Activated CD4-positive, alpha-beta T cell treated with anti-CD3 and anti-CD28 coated beads, Interleukin-2, amount 10 ng/mL, durations not matched to agents 7 days and 5 days (primary cell): ENCODE measurements at regions not wholly inside any gene's neighbourhood (a gene's known extent, or its start where the extent isn't known, plus 50 kb on each side); places are given as distances from the start of the nearest gene placed in this dataset.
"Not testable (repeated sequence)": the region's sequence is repeated elsewhere in the genome, so short reads cannot be mapped to it uniquely, and the experiment has no call there.

Experiments
- CTCF ChIA-PET: fragments of 350-600 bp; sonication (Branson Sonifier 250); formaldehyde crosslinking; loops from one replicate; lab custom pipeline; 2021; ENCODE audit warnings: antibody characterized with exemption; lab: Charles Lee
- POLR2A ChIA-PET: fragments of 350-600 bp; sonication (Branson Sonifier 250); formaldehyde crosslinking; loops from one replicate; lab custom pipeline; 2021; ENCODE audit warnings: antibody characterized with exemption; lab: Charles Lee
- DNase-seq: peaks from one replicate; pipeline ENCODE4 v3.0.0-alpha.2; 2020
- H3K27ac Mint-ChIP-seq: one replicate; pipeline ENCODE4 v1.8.0; 2021; ENCODE audit warnings: mild to moderate bottlenecking, moderate library complexity, mixed read lengths
- H3K27me3 Mint-ChIP-seq: one replicate; pipeline ENCODE4 v1.8.0; 2021; ENCODE audit warnings: mixed read lengths
- H3K36me3 Mint-ChIP-seq: one replicate; pipeline ENCODE4 v1.8.0; 2021; ENCODE audit warnings: low read depth, mixed read lengths
- H3K4me1 Mint-ChIP-seq: one replicate; pipeline ENCODE4 v1.8.0; 2021; ENCODE audit warnings: mixed read lengths
- H3K4me3 Mint-ChIP-seq: one replicate; pipeline ENCODE4 v1.8.0; 2021; ENCODE audit warnings: mild to moderate bottlenecking, moderate library complexity, mixed read lengths
- H3K9me3 Mint-ChIP-seq: one replicate; pipeline ENCODE4 v1.8.0; 2021; ENCODE audit warnings: mixed read lengths

- Mint-ChIP-seq H3K27me3 (no peaks in the 10 kb centered on the region), H3K9me3 (no peaks in the 10 kb centered on the region), H3K36me3 (no peaks in the 10 kb centered on the region), H3K4me3 (no peak overlapping the region), H3K27ac (no peak overlapping the region), H3K4me1 (no peaks in the 10 kb centered on the region)
- ChIA-PET POLR2A (no interaction called here), CTCF (no interaction called here)
- DNase-seq = no peak
These were observed 399.5 kb downstream of the RMST start for GRCh38 chr12:97862072-97862471.

DNA sequence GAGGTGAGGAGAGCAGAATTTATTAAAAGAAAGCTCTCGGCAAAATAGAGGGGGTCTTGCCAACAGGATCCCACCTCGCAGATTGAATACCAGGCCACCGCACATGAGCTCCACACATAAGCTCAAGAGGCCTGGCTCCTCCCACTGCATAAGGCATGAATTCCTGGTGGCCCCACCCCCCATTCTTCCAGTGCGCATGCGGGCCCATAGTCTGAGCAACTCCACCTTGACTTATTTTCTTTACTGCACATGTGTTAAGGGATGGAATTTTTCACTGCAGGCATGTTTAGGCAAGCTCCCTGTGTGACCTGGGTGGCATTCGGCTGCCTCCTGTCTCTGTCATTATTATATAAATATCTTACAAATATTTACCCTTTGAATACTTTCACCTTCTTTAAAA, 412.5 kb downstream of the RMST start:
- H3K4me3 Mint-ChIP-seq = no peak overlapping the region
- no peak overlapping the region for H3K27ac Mint-ChIP-seq
- DNase-seq = no peak
- ChIA-PET POLR2A (no interaction called here), CTCF (interaction anchor here (0.6 kb wide), 1 partner anchor 306 kb away, joined by 5 read pairs; no protein-coding TSS in a partner anchor)
- no peaks in the 10 kb centered on the region for H3K36me3 Mint-ChIP-seq
- no peaks in the 10 kb centered on the region for H3K4me1 Mint-ChIP-seq
- peaks cover 13% of the 10 kb centered on the region for H3K9me3 Mint-ChIP-seq
- H3K27me3 Mint-ChIP-seq = no peaks in the 10 kb centered on the region

DNA sequence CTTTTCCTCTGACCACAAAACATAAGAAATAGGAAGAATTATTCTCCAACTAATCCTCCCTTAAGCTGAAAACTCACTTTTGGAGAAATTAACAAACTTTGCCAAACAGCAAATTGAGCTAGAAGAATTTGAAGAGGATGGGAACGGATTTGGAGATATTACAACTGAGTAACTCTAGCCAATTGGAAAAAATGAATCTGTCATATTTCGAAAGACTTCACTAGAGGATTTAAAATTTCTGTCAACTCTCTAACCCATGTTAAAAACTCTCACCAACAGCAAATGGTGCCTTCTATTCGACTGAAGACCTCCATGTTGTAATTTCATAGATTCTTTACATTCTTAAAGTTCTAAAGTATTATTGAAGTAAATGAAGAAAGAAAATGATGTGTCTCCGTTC, 414.2 kb downstream of the RMST start:
- Mint-ChIP-seq H3K36me3 (no peaks in the 10 kb centered on the region), H3K27ac (no peak overlapping the region), H3K27me3 (no peaks in the 10 kb centered on the region), H3K9me3 (peaks cover 10% of the 10 kb centered on the region), H3K4me3 (no peak overlapping the region), H3K4me1 (no peaks in the 10 kb centered on the region)
- CTCF ChIA-PET = no interaction called here
- no peak for DNase-seq
- POLR2A ChIA-PET = no interaction called here

GRCh38 chr12:97877404-97877803, 414.8 kb downstream of the RMST start:
- CTCF ChIA-PET = interaction anchor here (0.6 to 1.0 kb wide), 2 partner anchors 375 to 497 kb away, joined by 3 to 5 read pairs; no protein-coding TSS in a partner anchor
- no peaks in the 10 kb centered on the region for H3K36me3 Mint-ChIP-seq

GRCh38 chr12:97886511-97887176, 424.0 kb downstream of the RMST start:
- Mint-ChIP-seq H3K4me1 (no peaks in the 10 kb centered on the region), H3K9me3 (no peaks in the 10 kb centered on the region), H3K27me3 (no peaks in the 10 kb centered on the region), H3K27ac (no peak overlapping the region), H3K4me3 (no peak overlapping the region), H3K36me3 (no peaks in the 10 kb centered on the region)
- CTCF ChIA-PET = no interaction called here
- no peak for DNase-seq
- POLR2A ChIA-PET = no interaction called here

More at GRCh38 chr12:97877404-97877803, 414.8 kb downstream of the RMST start:
- Mint-ChIP-seq H3K27ac (no peak overlapping the region), H3K9me3 (peaks cover 9% of the 10 kb centered on the region), H3K4me1 (no peaks in the 10 kb centered on the region), H3K27me3 (no peaks in the 10 kb centered on the region), H3K4me3 (no peak overlapping the region)
- POLR2A ChIA-PET = no interaction called here
- no peak for DNase-seq

DNA sequence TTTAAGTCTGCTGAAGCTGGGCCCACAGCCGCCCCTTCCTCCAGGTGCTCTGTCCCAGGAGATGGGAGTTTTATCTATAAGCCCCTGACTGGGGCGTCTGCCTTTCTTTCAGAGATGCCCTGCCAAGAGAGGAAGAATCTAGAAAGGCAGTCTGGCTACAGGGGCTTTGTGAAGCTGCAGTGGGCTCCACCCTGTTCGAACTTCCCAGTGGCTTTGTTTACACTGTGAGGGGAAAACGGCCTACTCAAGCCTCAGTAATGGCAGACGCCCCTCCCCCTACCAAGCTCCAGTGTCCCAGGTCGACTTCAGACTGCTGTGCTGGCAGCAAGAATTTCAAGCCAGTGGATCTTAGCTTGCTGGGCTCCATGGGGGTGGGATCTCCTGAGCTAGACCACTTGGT, 435.3 kb downstream of the RMST start:
- POLR2A ChIA-PET, H3K36me3 Mint-ChIP-seq, DNase-seq, H3K27ac Mint-ChIP-seq, CTCF ChIA-PET, H3K4me3 Mint-ChIP-seq, H3K4me1 Mint-ChIP-seq, H3K27me3 Mint-ChIP-seq, H3K9me3 Mint-ChIP-seq: not testable (repeated sequence)

DNA sequence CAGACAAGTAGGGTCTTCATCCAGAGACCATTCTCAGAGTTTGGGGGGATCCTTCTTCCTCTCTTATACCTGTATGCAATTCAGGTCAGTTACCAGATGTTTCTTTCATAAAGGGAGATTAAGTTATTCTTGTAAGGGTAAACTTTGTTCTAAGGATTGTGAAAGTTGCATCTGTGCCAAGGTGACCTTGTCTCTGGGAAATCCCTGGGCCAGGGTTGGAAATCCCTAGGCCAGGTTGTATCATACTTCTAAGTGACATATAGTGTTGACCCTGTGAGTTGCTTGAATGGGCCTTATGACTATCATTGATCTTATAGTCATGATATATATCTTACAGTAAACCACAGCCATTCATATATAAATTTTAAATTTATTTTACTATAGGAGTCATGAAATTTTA, 436.9 kb downstream of the RMST start:
- Mint-ChIP-seq H3K27ac (no peak overlapping the region), H3K36me3 (no peaks in the 10 kb centered on the region), H3K4me1 (no peaks in the 10 kb centered on the region), H3K9me3 (no peaks in the 10 kb centered on the region), H3K27me3 (no peaks in the 10 kb centered on the region), H3K4me3 (no peak overlapping the region)
- ChIA-PET CTCF (no interaction called here), POLR2A (no interaction called here)
- DNase-seq = no peak

DNA sequence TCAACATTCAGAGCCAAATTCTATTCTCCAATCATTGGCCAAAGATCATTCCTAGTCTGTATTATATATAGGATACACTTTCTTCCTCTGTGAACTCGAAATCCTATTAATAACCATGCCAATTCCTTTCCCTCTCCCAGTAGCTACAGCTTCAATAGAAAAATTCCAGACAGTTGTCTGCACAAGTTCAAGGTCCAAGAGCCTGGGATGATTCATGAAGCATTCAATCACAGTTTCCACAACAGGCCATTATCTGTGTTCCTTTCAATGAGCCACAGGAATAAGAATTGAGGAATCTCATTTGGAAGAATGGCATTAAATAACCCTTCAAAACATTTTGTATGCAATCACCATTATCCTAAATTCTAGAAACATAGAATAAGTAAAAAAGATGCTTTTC, 437.4 kb downstream of the RMST start:
- H3K36me3 Mint-ChIP-seq = no peaks in the 10 kb centered on the region
- DNase-seq = no peak
- CTCF ChIA-PET = no interaction called here
- no peaks in the 10 kb centered on the region for H3K27me3 Mint-ChIP-seq
- H3K4me3 Mint-ChIP-seq = no peak overlapping the region
- POLR2A ChIA-PET = no interaction called here
- H3K4me1 Mint-ChIP-seq = no peaks in the 10 kb centered on the region
- no peaks in the 10 kb centered on the region for H3K9me3 Mint-ChIP-seq
- H3K27ac Mint-ChIP-seq = no peak overlapping the region

- Mint-ChIP-seq H3K4me1 (no peaks in the 10 kb centered on the region), H3K27ac (no peak overlapping the region), H3K4me3 (no peak overlapping the region), H3K27me3 (no peaks in the 10 kb centered on the region), H3K36me3 (no peaks in the 10 kb centered on the region), H3K9me3 (no peaks in the 10 kb centered on the region)
- POLR2A ChIA-PET = no interaction called here
- CTCF ChIA-PET = no interaction called here
- DNase-seq = no peak
These were observed 440.8 kb downstream of the RMST start for GRCh38 chr12:97903356-97903755.

GRCh38 chr12:97907504-97907903, 444.9 kb downstream of the RMST start:
- H3K27me3 Mint-ChIP-seq = no peaks in the 10 kb centered on the region
- H3K4me3 Mint-ChIP-seq = no peak overlapping the region
- no peaks in the 10 kb centered on the region for H3K36me3 Mint-ChIP-seq
- CTCF ChIA-PET = no interaction called here
- no peak for DNase-seq
- H3K9me3 Mint-ChIP-seq = no peaks in the 10 kb centered on the region
- no peak overlapping the region for H3K27ac Mint-ChIP-seq
- POLR2A ChIA-PET = no interaction called here
- H3K4me1 Mint-ChIP-seq = no peaks in the 10 kb centered on the region

DNA sequence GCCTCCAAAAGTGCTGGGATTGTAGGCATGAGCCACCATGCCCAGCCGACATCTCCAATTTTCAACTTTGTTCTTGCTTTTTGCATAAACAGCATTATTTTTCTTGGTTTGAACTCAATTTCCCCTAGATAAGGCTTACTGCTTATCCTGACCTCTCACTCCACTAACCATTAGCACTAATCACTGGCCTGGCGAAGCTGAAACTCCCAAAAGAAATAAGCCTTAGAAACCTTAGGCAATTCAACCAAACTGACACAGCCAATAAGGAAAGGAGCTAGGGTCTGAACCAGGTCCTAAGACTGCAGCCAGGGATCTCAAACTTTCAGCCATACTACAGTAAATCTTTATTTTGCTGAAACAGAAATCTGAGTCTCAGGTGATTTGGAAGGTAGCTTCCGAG, 448.0 kb downstream of the RMST start:
- ChIA-PET POLR2A (no interaction called here), CTCF (no interaction called here)
- no peaks in the 10 kb centered on the region for H3K36me3 Mint-ChIP-seq
- no peak for DNase-seq
- H3K4me3 Mint-ChIP-seq = no peak overlapping the region
- no peak overlapping the region for H3K27ac Mint-ChIP-seq
- no peaks in the 10 kb centered on the region for H3K4me1 Mint-ChIP-seq
- no peaks in the 10 kb centered on the region for H3K27me3 Mint-ChIP-seq
- no peaks in the 10 kb centered on the region for H3K9me3 Mint-ChIP-seq

DNA sequence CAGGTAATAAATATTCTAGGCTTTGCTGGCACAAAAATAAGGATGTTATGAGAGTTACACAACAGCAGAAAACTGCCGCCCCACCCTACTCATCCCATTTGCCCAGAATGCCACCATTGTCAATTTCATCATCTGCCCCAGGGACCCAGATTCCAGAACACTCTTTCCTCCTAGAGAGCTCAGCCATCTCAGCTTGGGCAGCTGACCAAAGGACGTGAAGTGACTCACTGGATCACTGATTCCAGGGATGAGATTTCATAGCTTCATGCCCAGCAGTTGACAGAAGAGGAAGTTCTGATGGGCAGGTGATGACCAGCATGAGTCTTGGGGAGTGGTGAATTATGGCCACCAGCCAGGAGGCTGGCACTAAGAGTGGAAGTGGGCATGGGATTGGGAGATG, 450.3 kb downstream of the RMST start:
- H3K27me3 Mint-ChIP-seq = no peaks in the 10 kb centered on the region
- no peaks in the 10 kb centered on the region for H3K9me3 Mint-ChIP-seq
- H3K36me3 Mint-ChIP-seq = no peaks in the 10 kb centered on the region
- H3K4me3 Mint-ChIP-seq = no peak overlapping the region
- ChIA-PET POLR2A (no interaction called here), CTCF (no interaction called here)
- no peak for DNase-seq
- H3K27ac Mint-ChIP-seq = no peak overlapping the region
- no peaks in the 10 kb centered on the region for H3K4me1 Mint-ChIP-seq

- CTCF ChIA-PET = interaction anchor here (0.6 kb wide), 1 partner anchor 44 kb away, joined by 3 read pairs; no protein-coding TSS in a partner anchor
- Mint-ChIP-seq H3K4me3 (no peak overlapping the region), H3K4me1 (no peaks in the 10 kb centered on the region)
These were observed 459.5 kb downstream of the RMST start for GRCh38 chr12:97921979-97922722.

More at GRCh38 chr12:97921979-97922722, 459.5 kb downstream of the RMST start:
- H3K27ac Mint-ChIP-seq = no peak overlapping the region
- DNase-seq = no peak
- H3K36me3 Mint-ChIP-seq = no peaks in the 10 kb centered on the region
- POLR2A ChIA-PET = no interaction called here
- H3K27me3 Mint-ChIP-seq = no peaks in the 10 kb centered on the region
- no peaks in the 10 kb centered on the region for H3K9me3 Mint-ChIP-seq
